ENCODE measurements at regions not wholly inside any gene's neighbourhood (a gene's known extent, or its start where the extent isn't known, plus 50 kb on each side); places are given as distances from the start of the nearest gene placed in this dataset.

- no peak overlapping the region for H3K4me2 ChIP-seq (ENCODE audit: insufficient read depth, low read length)
- TF ChIP-seq CTCF (IDR thresholded peaks at IDR 0.05; ENCODE audit: extremely low read depth, low read depth, low read length): no peak
Measured at GRCh38 chr7:156015237-156016020, 203.2 kb upstream of the SHH start.

GRCh38 chr7:156014808-156015207 lies 202.5 kb upstream of the SHH start:
- Histone ChIP-seq H3K4me3 (ENCODE audit: insufficient read depth, low read length) (no peak overlapping the region), H4K20me1 (ENCODE audit: insufficient read depth, low read length) (no peaks in the 10 kb centered on the region), H3K36me3 (ENCODE audit: insufficient read depth, low read length) (no peaks in the 10 kb centered on the region), H3K27me3 (ENCODE audit: insufficient read depth, low read length) (no peaks in the 10 kb centered on the region), H3K4me2 (ENCODE audit: insufficient read depth, low read length) (no peak overlapping the region), H3K4me1 (ENCODE audit: insufficient read depth, low read length) (no peaks in the 10 kb centered on the region), H2AFZ (ENCODE audit: low read length) (no peak overlapping the region), H3K79me2 (ENCODE audit: insufficient read depth, low read length) (no peaks in the 10 kb centered on the region), H3K9me3 (ENCODE audit: low read depth, low read length) (no peaks in the 10 kb centered on the region), H3K27ac (ENCODE audit: low read depth, low read length) (no peak overlapping the region)
- peak; percentile 17 for DNase-seq (ENCODE audit: insufficient read length, low spot score, missing footprints)
- TF ChIP-seq CTCF (IDR thresholded peaks at IDR 0.05; ENCODE audit: extremely low read depth, low read depth, low read length): no peak

More at GRCh38 chr7:156015237-156016020, 203.2 kb upstream of the SHH start:
- H3K27ac ChIP-seq (ENCODE audit: low read depth, low read length): no peak overlapping the region
- H2AFZ ChIP-seq (ENCODE audit: low read length): no peak overlapping the region
- H3K9me3 ChIP-seq (ENCODE audit: low read depth, low read length): no peaks in the 10 kb centered on the region
- no peak overlapping the region for H3K4me3 ChIP-seq (ENCODE audit: insufficient read depth, low read length)
- H3K27me3 ChIP-seq (ENCODE audit: insufficient read depth, low read length): no peaks in the 10 kb centered on the region
- no peaks in the 10 kb centered on the region for H3K79me2 ChIP-seq (ENCODE audit: insufficient read depth, low read length)
- no peaks in the 10 kb centered on the region for H3K36me3 ChIP-seq (ENCODE audit: insufficient read depth, low read length)
- H3K4me1 ChIP-seq (ENCODE audit: insufficient read depth, low read length): no peaks in the 10 kb centered on the region
- H4K20me1 ChIP-seq (ENCODE audit: insufficient read depth, low read length): no peaks in the 10 kb centered on the region
- peak; percentile 41 for DNase-seq (ENCODE audit: insufficient read length, low spot score, missing footprints)

- Histone ChIP-seq H3K9me3 (ENCODE audit: low read depth, low read length) (no peaks in the 10 kb centered on the region), H3K79me2 (ENCODE audit: insufficient read depth, low read length) (no peaks in the 10 kb centered on the region), H3K27ac (ENCODE audit: low read depth, low read length) (no peak overlapping the region), H2AFZ (ENCODE audit: low read length) (no peak overlapping the region), H4K20me1 (ENCODE audit: insufficient read depth, low read length) (no peaks in the 10 kb centered on the region), H3K4me3 (ENCODE audit: insufficient read depth, low read length) (no peak overlapping the region), H3K4me1 (ENCODE audit: insufficient read depth, low read length) (no peaks in the 10 kb centered on the region), H3K36me3 (ENCODE audit: insufficient read depth, low read length) (no peaks in the 10 kb centered on the region), H3K27me3 (ENCODE audit: insufficient read depth, low read length) (no peaks in the 10 kb centered on the region), H3K4me2 (ENCODE audit: insufficient read depth, low read length) (no peak overlapping the region)
- DNase-seq (ENCODE audit: insufficient read length, low spot score, missing footprints): peak; percentile 10
- TF ChIP-seq CTCF (IDR thresholded peaks at IDR 0.05; ENCODE audit: extremely low read depth, low read depth, low read length): no peak
Measured at GRCh38 chr7:156014201-156014600, 201.9 kb upstream of the SHH start.

GRCh38 chr7:156012412-156012811 lies 200.1 kb upstream of the SHH start:
- H3K36me3 ChIP-seq (ENCODE audit: insufficient read depth, low read length): no peaks in the 10 kb centered on the region
- no peak overlapping the region for H3K4me2 ChIP-seq (ENCODE audit: insufficient read depth, low read length)
- H3K4me3 ChIP-seq (ENCODE audit: insufficient read depth, low read length): no peak overlapping the region
- no peak for DNase-seq (ENCODE audit: insufficient read length, low spot score, missing footprints)
- no peaks in the 10 kb centered on the region for H3K27me3 ChIP-seq (ENCODE audit: insufficient read depth, low read length)
- H2AFZ ChIP-seq (ENCODE audit: low read length): no peak overlapping the region
- no peaks in the 10 kb centered on the region for H4K20me1 ChIP-seq (ENCODE audit: insufficient read depth, low read length)
- no peaks in the 10 kb centered on the region for H3K79me2 ChIP-seq (ENCODE audit: insufficient read depth, low read length)
- TF ChIP-seq CTCF (IDR thresholded peaks at IDR 0.05; ENCODE audit: extremely low read depth, low read depth, low read length): no peak
- no peaks in the 10 kb centered on the region for H3K9me3 ChIP-seq (ENCODE audit: low read depth, low read length)
- no peak overlapping the region for H3K27ac ChIP-seq (ENCODE audit: low read depth, low read length)
- no peaks in the 10 kb centered on the region for H3K4me1 ChIP-seq (ENCODE audit: insufficient read depth, low read length)

All from osteoblast (primary cell).